ENCODE measurements at regions not wholly inside any gene's neighbourhood (a gene's known extent, or its start where the extent isn't known, plus 50 kb on each side); places are given as distances from the start of the nearest gene placed in this dataset.

DNA sequence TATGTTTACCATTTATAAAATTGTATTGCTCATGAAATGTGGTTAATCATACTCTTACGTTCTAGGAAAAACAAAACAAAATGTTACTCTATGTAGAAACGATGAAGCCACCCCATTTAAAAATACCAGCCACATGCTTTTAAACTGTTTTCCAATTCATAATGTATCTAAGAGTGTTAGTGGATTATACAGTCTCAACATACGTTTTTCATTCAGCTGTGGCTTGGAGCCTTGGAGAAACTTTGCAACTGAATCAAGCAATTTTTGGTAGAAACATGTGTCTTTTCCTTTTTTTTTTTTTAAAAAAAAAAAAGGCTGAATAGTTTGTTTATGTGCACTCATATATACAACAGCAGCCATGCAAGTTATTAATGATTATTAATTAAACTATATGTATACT lies 378.0 kb upstream of the SEMA3D start:
- WGBS, 2 experiments (ENCODE audit: extremely low coverage in 1 of 2, insufficient coverage in 1 of 2, insufficient read length in 1 of 2, insufficient replicate concordance in 2 of 2, low coverage in 1 of 2, low lambda C conversion rate in 2 of 2, missing lambda C conversion rate in 1 of 2): 87% methylated on average over 3 of the region's 3 CpGs; no CpG with 5 or more reads in 1 of the 2 experiments
- no peaks in the 10 kb centered on the region for H4K20me1 ChIP-seq (replicated peaks in 1 of 2; ENCODE audit: control insufficient read depth in 1 of 2, insufficient read depth in 2 of 2, low read length in 2 of 2)
- H2BK120ac ChIP-seq (replicated peaks; ENCODE audit: low read depth, low read length): no peak overlapping the region
- H4K8ac ChIP-seq (ENCODE audit: extremely low read depth, insufficient read depth, low read length): no peak overlapping the region
- no peaks in the 10 kb centered on the region for H3K79me1 ChIP-seq (ENCODE audit: low read depth, low read length)
- H2BK12ac ChIP-seq (ENCODE audit: low read depth, low read length): no peak overlapping the region
- H3K9ac ChIP-seq (replicated peaks in 1 of 4; ENCODE audit: extremely low read depth in 1 of 4, low read depth in 3 of 4, low read length in 3 of 4): no peak overlapping the region
- H3K27ac ChIP-seq (ENCODE audit: low read depth, low read length): no peak overlapping the region
- H2BK20ac ChIP-seq (ENCODE audit: low read length): no peak overlapping the region
- H2AK5ac ChIP-seq (ENCODE audit: low read depth, low read length): no peak overlapping the region
- H3K4me3 ChIP-seq (ENCODE audit: extremely low read depth in 1 of 4, insufficient read depth in 2 of 4, low read depth in 3 of 4, low read length in 4 of 4): no peak overlapping the region
- H4K5ac ChIP-seq (ENCODE audit: insufficient read length, low read depth, low read length): no peak overlapping the region
- CTCF ChIA-PET (ENCODE audit: partially characterized antibody): interaction anchor here (0.6 to 1.2 kb wide), 2 partner anchors 9 to 13 kb away, joined by 4 to 7 read pairs; no protein-coding TSS in a partner anchor
- no peaks in the 10 kb centered on the region for H3K4me1 ChIP-seq (replicated peaks in 1 of 4; ENCODE audit: control insufficient read depth in 3 of 4, insufficient read depth in 4 of 4, low read length in 3 of 4)
- FAIRE-seq (no peak), DNase-seq (ENCODE audit: low read depth in 1 of 2, low spot score in 2 of 2) (no peak)
- H3K4me2 ChIP-seq (ENCODE audit: insufficient read depth in 1 of 2, low read depth in 2 of 2, low read length in 2 of 2): no peak overlapping the region
- no peak overlapping the region for H3K14ac ChIP-seq (ENCODE audit: insufficient read length)
- H2BK5ac ChIP-seq (ENCODE audit: low read depth, low read length): no peak overlapping the region
- H2AFZ ChIP-seq (ENCODE audit: low read length): no peak overlapping the region
- no peaks in the 10 kb centered on the region for H3K27me3 ChIP-seq (replicated peaks in 1 of 4; ENCODE audit: control insufficient read depth in 3 of 4, extremely low read depth in 1 of 4, insufficient read depth in 3 of 4, low read length in 3 of 4)
- no peaks in the 10 kb centered on the region for H3K23me2 ChIP-seq (ENCODE audit: low read depth, low read length)
- no peak overlapping the region for H3K23ac ChIP-seq (ENCODE audit: insufficient read length)
- POLR2A ChIA-PET (ENCODE audit: partially characterized antibody): no interaction called here
- H2BK15ac ChIP-seq (ENCODE audit: low read length): no peak overlapping the region
- H3K79me2 ChIP-seq (ENCODE audit: control insufficient read depth in 1 of 2, insufficient read depth in 2 of 2, low read length in 2 of 2): no peaks in the 10 kb centered on the region
- H3K56ac ChIP-seq (replicated peaks; ENCODE audit: insufficient read length, low read depth, low read length): no peak overlapping the region
- no peaks in the 10 kb centered on the region for H3K9me3 ChIP-seq (ENCODE audit: insufficient read depth in 2 of 2, low read depth in 1 of 2, low read length in 1 of 2)
- H3K18ac ChIP-seq (ENCODE audit: extremely low read depth, low read length): no peak overlapping the region
- H3K4ac ChIP-seq (replicated peaks; ENCODE audit: insufficient read length, low read depth, low read length): no peak overlapping the region
- H3K36me3 ChIP-seq (ENCODE audit: control insufficient read depth in 2 of 4, insufficient read depth in 4 of 4, low read length in 3 of 4): no peaks in the 10 kb centered on the region
- no peak overlapping the region for H4K91ac ChIP-seq (replicated peaks; ENCODE audit: insufficient read length, low read length)
- TF ChIP-seq TAF1 (IDR thresholded peaks at IDR 0.05; ENCODE audit: low read depth, low read length) (no peak), CBX5 (IDR thresholded peaks at IDR 0.05; ENCODE audit: low read depth, low read length) (no peak), ASH2L (IDR thresholded peaks at IDR 0.05; ENCODE audit: low read length) (no peak), BRCA1 (IDR thresholded peaks at IDR 0.05; ENCODE audit: low read depth, low read length) (no peak), BCL11A (IDR thresholded peaks at IDR 0.05; ENCODE audit: low read depth in 2 of 2, low read length in 2 of 2) (no peak), CBX8 (IDR thresholded peaks at IDR 0.05; ENCODE audit: borderline replicate concordance, low read depth, low read length) (no peak), SP1 (IDR thresholded peaks at IDR 0.05; ENCODE audit: low read depth, low read length) (no peak), PHF8 (conservative IDR thresholded peaks at IDR 0.05; ENCODE audit: low read depth, low read length) (no peak), RAD21 (IDR thresholded peaks at IDR 0.05 in 1 of 2, conservative IDR thresholded peaks at IDR 0.05 in 1 of 2; ENCODE audit: low read depth in 2 of 2, low read length in 2 of 2) (no peak), ZNF274 (IDR thresholded peaks at IDR 0.05; ENCODE audit: borderline replicate concordance, extremely low read depth, low read length) (no peak), EZH2 (IDR thresholded peaks at IDR 0.05; ENCODE audit: low read depth, low read length, severe bottlenecking) (no peak), CEBPB (IDR thresholded peaks at IDR 0.05; ENCODE audit: low read depth, low read length) (no peak), MAFK (IDR thresholded peaks at IDR 0.05; ENCODE audit: low read depth, low read length) (no peak), CHD1 (IDR thresholded peaks at IDR 0.05; ENCODE audit: low read depth, low read length) (no peak)
- TF ChIP-seq, protein P1, sequence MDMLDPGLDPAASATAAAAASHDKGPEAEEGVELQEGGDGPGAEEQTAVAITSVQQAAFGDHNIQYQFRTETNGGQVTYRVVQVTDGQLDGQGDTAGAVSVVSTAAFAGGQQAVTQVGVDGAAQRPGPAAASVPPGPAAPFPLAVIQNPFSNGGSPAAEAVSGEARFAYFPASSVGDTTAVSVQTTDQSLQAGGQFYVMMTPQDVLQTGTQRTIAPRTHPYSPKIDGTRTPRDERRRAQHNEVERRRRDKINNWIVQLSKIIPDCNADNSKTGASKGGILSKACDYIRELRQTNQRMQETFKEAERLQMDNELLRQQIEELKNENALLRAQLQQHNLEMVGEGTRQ (IDR thresholded peaks at IDR 0.05; ENCODE audit: low read length): no peak

Measured in H1 (cell line).